ENCODE measurements at regions not wholly inside any gene's neighbourhood (a gene's known extent, or its start where the extent isn't known, plus 50 kb on each side); places are given as distances from the start of the nearest gene placed in this dataset.
"Not testable (repeated sequence)": the region's sequence is repeated elsewhere in the genome, so short reads cannot be mapped to it uniquely, and the experiment has no call there.

GRCh38 chr1:207256869-207257268, 64.6 kb upstream of the CD55 start:
- no peak for DNase-seq (ENCODE audit: low read depth)
- no peak for TF ChIP-seq CTCF (IDR thresholded peaks at IDR 0.05; ENCODE audit: insufficient read depth, low read length)
- H3K4me3 ChIP-seq (ENCODE audit: low read depth, low read length) = no peak overlapping the region

DNA sequence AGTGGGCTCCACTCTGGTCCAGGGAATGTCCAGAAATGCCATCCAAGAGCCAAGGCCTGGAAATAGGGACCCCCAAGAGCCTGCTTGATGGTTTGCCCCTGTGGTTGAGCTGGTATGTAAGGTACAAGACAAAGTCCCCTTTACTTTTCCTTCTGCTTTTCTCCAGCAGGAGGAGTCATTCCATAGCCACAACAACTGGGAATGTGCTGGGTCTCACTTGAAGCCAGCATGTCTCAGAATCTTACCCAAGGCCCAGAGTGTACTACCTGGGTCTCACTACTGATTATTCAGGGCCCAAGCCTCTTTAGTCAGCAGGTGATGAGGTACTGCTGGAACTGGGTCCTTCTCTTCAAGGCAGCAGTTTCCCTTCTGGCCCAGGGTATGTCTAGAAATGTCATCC, 62.1 kb upstream of the CD55 start:
- no peak overlapping the region for H3K4me3 ChIP-seq (ENCODE audit: low read depth, low read length)
- TF ChIP-seq CTCF (IDR thresholded peaks at IDR 0.05; ENCODE audit: insufficient read depth, low read length) = peak; percentile 56
- peak; percentile 43 for DNase-seq (ENCODE audit: low read depth)

GRCh38 chr1:207261971-207262370, 59.5 kb upstream of the CD55 start:
- DNase-seq (ENCODE audit: low read depth) = no peak
- no peak for TF ChIP-seq CTCF (IDR thresholded peaks at IDR 0.05; ENCODE audit: insufficient read depth, low read length)
- H3K4me3 ChIP-seq (ENCODE audit: low read depth, low read length) = no peak overlapping the region

DNA sequence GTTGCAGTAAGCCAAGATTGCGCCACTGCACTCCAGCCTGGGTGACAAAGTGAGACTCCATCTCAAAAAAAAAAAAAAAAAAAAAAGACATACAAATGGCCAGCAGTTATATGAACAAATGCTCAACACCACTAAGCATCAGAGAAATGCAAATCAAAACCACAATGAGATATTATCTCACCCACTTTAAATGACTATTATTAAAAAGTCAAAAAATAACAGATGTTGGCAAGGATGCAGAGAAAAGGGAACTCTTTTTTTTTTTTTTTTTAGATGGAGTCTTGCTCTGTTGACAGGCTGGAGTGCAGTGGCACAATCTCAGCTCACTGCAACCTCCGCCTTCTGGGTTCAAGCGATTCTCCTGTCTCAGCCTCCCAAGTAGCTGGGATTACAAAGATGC, 58.6 kb upstream of the CD55 start:
- not testable (repeated sequence) for H3K4me3 ChIP-seq (ENCODE audit: low read depth, low read length); DNase-seq (ENCODE audit: low read depth)

- H3K4me3 ChIP-seq (ENCODE audit: low read depth, low read length) = no peak overlapping the region
- no peak for TF ChIP-seq CTCF (IDR thresholded peaks at IDR 0.05; ENCODE audit: insufficient read depth, low read length)
- DNase-seq (ENCODE audit: low read depth) = no peak
Measured at GRCh38 chr1:207264663-207265252, 56.7 kb upstream of the CD55 start.

DNA sequence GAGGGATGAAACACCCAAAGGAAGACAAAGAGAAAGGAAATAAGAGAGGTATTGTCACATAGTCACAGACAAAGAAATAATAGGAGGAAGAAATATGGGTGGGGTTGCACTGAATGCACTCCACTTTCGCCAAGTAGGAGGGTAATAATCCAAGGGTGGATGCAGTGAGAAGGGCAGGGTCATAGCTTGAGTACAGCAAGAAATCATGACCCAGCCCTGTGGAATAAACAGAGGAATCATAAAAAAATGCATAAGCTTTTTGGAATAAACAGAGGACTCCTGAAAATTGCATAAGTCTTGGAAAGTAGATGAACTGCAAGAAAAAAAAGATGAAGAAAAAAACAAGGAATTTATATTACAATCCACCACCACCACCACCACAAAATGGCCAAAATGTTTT, 53.1 kb upstream of the CD55 start:
- H3K4me3 ChIP-seq (ENCODE audit: low read depth, low read length) = no peak overlapping the region
- no peak for DNase-seq (ENCODE audit: low read depth)
- no peak for TF ChIP-seq CTCF (IDR thresholded peaks at IDR 0.05; ENCODE audit: insufficient read depth, low read length)

- no peak for DNase-seq (ENCODE audit: low read depth)
- no peak overlapping the region for H3K4me3 ChIP-seq (ENCODE audit: low read depth, low read length)
- no peak for TF ChIP-seq CTCF (IDR thresholded peaks at IDR 0.05; ENCODE audit: insufficient read depth, low read length)
Measured at GRCh38 chr1:207268753-207269511, 52.5 kb upstream of the CD55 start.
